ENCODE measurements at regions not wholly inside any gene's neighbourhood (a gene's known extent, or its start where the extent isn't known, plus 50 kb on each side); places are given as distances from the start of the nearest gene placed in this dataset.

DNA sequence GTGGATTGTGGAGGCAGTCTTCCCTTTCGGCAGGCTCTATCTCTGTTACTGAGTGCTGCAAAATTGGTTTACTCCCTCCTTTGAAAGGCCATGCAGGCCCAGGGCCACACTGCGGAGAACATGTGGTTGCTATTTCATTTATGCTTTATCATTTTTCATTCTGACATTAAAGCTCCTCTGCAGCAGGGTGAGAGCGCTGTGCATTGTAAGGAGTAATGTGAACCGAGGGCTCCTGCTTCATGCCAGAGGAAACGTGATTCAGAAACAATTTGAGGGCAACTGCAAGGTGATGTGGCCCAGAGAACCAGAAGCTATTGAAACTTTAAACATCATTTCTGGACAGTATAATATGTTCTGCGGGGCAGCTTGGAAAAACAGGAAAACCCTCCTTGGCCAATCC, 341.6 kb upstream of the NT5C1B start:
- TF ChIP-seq RXRA (IDR thresholded peaks at IDR 0.05) (no peak), MAX (IDR thresholded peaks at IDR 0.05) (no peak), SP1 (IDR thresholded peaks at IDR 0.05) (no peak), RAD21 (IDR thresholded peaks at IDR 0.05) (no peak), JUND (IDR thresholded peaks at IDR 0.05) (no peak), NR2F2 (IDR thresholded peaks at IDR 0.05) (no peak)
- TF ChIP-seq, protein P1, sequence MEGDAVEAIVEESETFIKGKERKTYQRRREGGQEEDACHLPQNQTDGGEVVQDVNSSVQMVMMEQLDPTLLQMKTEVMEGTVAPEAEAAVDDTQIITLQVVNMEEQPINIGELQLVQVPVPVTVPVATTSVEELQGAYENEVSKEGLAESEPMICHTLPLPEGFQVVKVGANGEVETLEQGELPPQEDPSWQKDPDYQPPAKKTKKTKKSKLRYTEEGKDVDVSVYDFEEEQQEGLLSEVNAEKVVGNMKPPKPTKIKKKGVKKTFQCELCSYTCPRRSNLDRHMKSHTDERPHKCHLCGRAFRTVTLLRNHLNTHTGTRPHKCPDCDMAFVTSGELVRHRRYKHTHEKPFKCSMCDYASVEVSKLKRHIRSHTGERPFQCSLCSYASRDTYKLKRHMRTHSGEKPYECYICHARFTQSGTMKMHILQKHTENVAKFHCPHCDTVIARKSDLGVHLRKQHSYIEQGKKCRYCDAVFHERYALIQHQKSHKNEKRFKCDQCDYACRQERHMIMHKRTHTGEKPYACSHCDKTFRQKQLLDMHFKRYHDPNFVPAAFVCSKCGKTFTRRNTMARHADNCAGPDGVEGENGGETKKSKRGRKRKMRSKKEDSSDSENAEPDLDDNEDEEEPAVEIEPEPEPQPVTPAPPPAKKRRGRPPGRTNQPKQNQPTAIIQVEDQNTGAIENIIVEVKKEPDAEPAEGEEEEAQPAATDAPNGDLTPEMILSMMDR (IDR thresholded peaks at IDR 0.05; ENCODE audit: low read depth, low read length, missing input control) = no peak

Measured in liver (tissue), 3 donors.